ENCODE measurements at regions not wholly inside any gene's neighbourhood (a gene's known extent, or its start where the extent isn't known, plus 50 kb on each side); places are given as distances from the start of the nearest gene placed in this dataset.
A peak's percentile ranks its signal among the peaks of the same experiment; 100 is the strongest.
"Not testable (repeated sequence)": the region's sequence is repeated elsewhere in the genome, so short reads cannot be mapped to it uniquely, and the experiment has no call there.

GRCh38 chr9:68627594-68627993 lies 77.4 kb upstream of the PIP5K1B start:
- TF ChIP-seq CTCF (IDR thresholded peaks at IDR 0.05; ENCODE audit: borderline replicate concordance, insufficient read depth, low read depth, low read length): no peak
- H3K4me3 ChIP-seq (ENCODE audit: low read depth, low read length): no peak overlapping the region

- H3K4me3 ChIP-seq (ENCODE audit: low read depth, low read length): no peak overlapping the region
- TF ChIP-seq CTCF (IDR thresholded peaks at IDR 0.05; ENCODE audit: borderline replicate concordance, insufficient read depth, low read depth, low read length): no peak
Observed at GRCh38 chr9:68629042-68629441, 76.0 kb upstream of the PIP5K1B start.

GRCh38 chr9:68631811-68632210 lies 73.2 kb upstream of the PIP5K1B start:
- no peak for TF ChIP-seq CTCF (IDR thresholded peaks at IDR 0.05; ENCODE audit: borderline replicate concordance, insufficient read depth, low read depth, low read length)

GRCh38 chr9:68637020-68637419 lies 68.0 kb upstream of the PIP5K1B start:
- TF ChIP-seq CTCF (IDR thresholded peaks at IDR 0.05; ENCODE audit: borderline replicate concordance, insufficient read depth, low read depth, low read length): no peak
- H3K4me3 ChIP-seq (ENCODE audit: low read depth, low read length): no peak overlapping the region

More at GRCh38 chr9:68631811-68632210, 73.2 kb upstream of the PIP5K1B start:
- no peak overlapping the region for H3K4me3 ChIP-seq (ENCODE audit: low read depth, low read length)

GRCh38 chr9:68639261-68639660 lies 65.8 kb upstream of the PIP5K1B start:
- not testable (repeated sequence) for H3K4me3 ChIP-seq (ENCODE audit: low read depth, low read length)

GRCh38 chr9:68640421-68641089 lies 64.5 kb upstream of the PIP5K1B start:
- no peak for TF ChIP-seq CTCF (IDR thresholded peaks at IDR 0.05; ENCODE audit: borderline replicate concordance, insufficient read depth, low read depth, low read length)
- H3K4me3 ChIP-seq (ENCODE audit: low read depth, low read length): no peak overlapping the region

- peak overlapping the region; percentile 26 for H3K4me3 ChIP-seq (ENCODE audit: low read depth, low read length)
Observed at GRCh38 chr9:68643901-68644809, 60.9 kb upstream of the PIP5K1B start.

More at GRCh38 chr9:68643901-68644809, 60.9 kb upstream of the PIP5K1B start:
- TF ChIP-seq CTCF (IDR thresholded peaks at IDR 0.05; ENCODE audit: borderline replicate concordance, insufficient read depth, low read depth, low read length): no peak

Measured in GM12875 (cell line).